IPS-NIHi11 (cell line): ENCODE measurements at regions not wholly inside any gene's neighbourhood (a gene's known extent, or its start where the extent isn't known, plus 50 kb on each side); places are given as distances from the start of the nearest gene placed in this dataset.

Experiments
- DNase-seq: peaks from one replicate; pipeline ENCODE4 v3.0.0; 2012; ENCODE audit warnings: mixed read lengths, low spot score

GRCh38 chr11:36719358-36720107, 121.5 kb upstream of the RAG2 start:
- DNase-seq, result no peak

GRCh38 chr11:36718451-36718850, 120.4 kb upstream of the RAG2 start:
- no peak for DNase-seq

GRCh38 chr11:36713715-36714114, 115.7 kb upstream of the RAG2 start:
- no peak for DNase-seq

- DNase-seq, result peak; percentile 35
Measured at GRCh38 chr11:36711104-36711825, 113.2 kb upstream of the RAG2 start.
